ENCODE measurements at regions not wholly inside any gene's neighbourhood (a gene's known extent, or its start where the extent isn't known, plus 50 kb on each side); places are given as distances from the start of the nearest gene placed in this dataset.

DNA sequence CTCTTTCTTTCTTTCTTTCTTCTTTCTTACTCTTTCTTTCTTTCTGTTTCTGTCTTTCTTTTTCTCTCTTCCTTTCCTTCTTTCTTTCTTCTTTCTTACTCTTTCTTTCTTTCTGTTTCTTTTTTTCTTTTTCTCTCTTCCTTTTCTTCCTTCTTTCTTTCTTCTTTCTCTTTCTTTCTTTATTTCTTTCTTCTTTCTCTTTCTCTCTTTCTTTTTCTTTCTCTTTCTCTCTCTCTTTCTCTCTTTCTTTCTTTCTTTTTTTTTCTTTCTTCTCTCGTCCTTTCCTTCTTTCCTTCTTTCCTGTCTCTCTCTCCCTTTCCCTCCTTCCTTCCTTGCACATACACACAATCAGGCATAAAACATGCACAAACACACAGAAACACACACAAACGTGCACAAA is 79.3 kb upstream of the SHOX start:
- TF ChIP-seq, protein P1, sequence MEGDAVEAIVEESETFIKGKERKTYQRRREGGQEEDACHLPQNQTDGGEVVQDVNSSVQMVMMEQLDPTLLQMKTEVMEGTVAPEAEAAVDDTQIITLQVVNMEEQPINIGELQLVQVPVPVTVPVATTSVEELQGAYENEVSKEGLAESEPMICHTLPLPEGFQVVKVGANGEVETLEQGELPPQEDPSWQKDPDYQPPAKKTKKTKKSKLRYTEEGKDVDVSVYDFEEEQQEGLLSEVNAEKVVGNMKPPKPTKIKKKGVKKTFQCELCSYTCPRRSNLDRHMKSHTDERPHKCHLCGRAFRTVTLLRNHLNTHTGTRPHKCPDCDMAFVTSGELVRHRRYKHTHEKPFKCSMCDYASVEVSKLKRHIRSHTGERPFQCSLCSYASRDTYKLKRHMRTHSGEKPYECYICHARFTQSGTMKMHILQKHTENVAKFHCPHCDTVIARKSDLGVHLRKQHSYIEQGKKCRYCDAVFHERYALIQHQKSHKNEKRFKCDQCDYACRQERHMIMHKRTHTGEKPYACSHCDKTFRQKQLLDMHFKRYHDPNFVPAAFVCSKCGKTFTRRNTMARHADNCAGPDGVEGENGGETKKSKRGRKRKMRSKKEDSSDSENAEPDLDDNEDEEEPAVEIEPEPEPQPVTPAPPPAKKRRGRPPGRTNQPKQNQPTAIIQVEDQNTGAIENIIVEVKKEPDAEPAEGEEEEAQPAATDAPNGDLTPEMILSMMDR (IDR thresholded peaks at IDR 0.05), result no peak
- TF ChIP-seq EZH2 (IDR thresholded peaks at IDR 0.05) (no peak), EZH2phosphoT487 (IDR thresholded peaks at IDR 0.05) (no peak)

Data from neural progenitor cell (in vitro differentiated cells).